GM23338 (cell line): ENCODE measurements at regions not wholly inside any gene's neighbourhood (a gene's known extent, or its start where the extent isn't known, plus 50 kb on each side); places are given as distances from the start of the nearest gene placed in this dataset.

Source experiments
- ATAC-seq: fragments of 200-7000 bp; cut with Tn5 transposase; 3 replicates; pipeline ENCODE4 v1.9.1; 2020
- DNase-seq: peaks from one replicate; pipeline ENCODE4 v3.0.0-alpha.2; 2015; ENCODE audit warnings: low spot score
- H2AFZ ChIP-seq: fragments of 200-600 bp; sonication (generic); 2 replicates; pipeline ENCODE4 v1.8.0; 2016; ENCODE audit warnings: antibody characterized with exemption, mild to moderate bottlenecking, moderate library complexity
- H3F3A ChIP-seq: fragments of 200-600 bp; sonication (generic); replicated peaks from 2 replicates; pipeline ENCODE4 v1.8.0; 2017; ENCODE audit warnings: antibody characterized with exemption, mixed run types, low read depth
- H3K27ac ChIP-seq: fragments of 200-600 bp; sonication (generic); 2 replicates; pipeline ENCODE4 v1.6.1; 2016; ENCODE audit warnings: low read depth
- H3K27me3 ChIP-seq: fragments of 200-600 bp; sonication (generic); 2 replicates; pipeline ENCODE4 v1.8.0; 2016; ENCODE audit warnings: mild to moderate bottlenecking, mixed run types, moderate library complexity; ENCODE audit not compliant: insufficient read depth
- H3K36me3 ChIP-seq: fragments of 200-600 bp; sonication (generic); 2 replicates; pipeline ENCODE4 v1.8.0; 2016; ENCODE audit warnings: mild to moderate bottlenecking; ENCODE audit not compliant: insufficient read depth
- H3K4me1 ChIP-seq: fragments of 200-600 bp; sonication (generic); 2 replicates; pipeline ENCODE4 v1.8.0; 2016; ENCODE audit warnings: mild to moderate bottlenecking, moderate library complexity; ENCODE audit not compliant: insufficient read depth
- H3K4me2 ChIP-seq: fragments of 200-600 bp; sonication (generic); 2 replicates; pipeline ENCODE4 v1.7.1; 2017; ENCODE audit warnings: mixed run types
- H3K4me3 ChIP-seq: fragments of 200-600 bp; sonication (generic); 2 replicates; pipeline ENCODE4 v1.6.1; 2016; ENCODE audit warnings: mixed run types
- H3K79me2 ChIP-seq: fragments of 200-600 bp; sonication (generic); replicated peaks from 2 replicates; pipeline ENCODE4 v1.8.0; 2017; ENCODE audit warnings: mild to moderate bottlenecking; ENCODE audit not compliant: insufficient read depth
- H3K9me2 ChIP-seq: fragments of 200-600 bp; sonication (generic); 2 replicates; pipeline ENCODE4 v1.8.0; 2017; ENCODE audit not compliant: insufficient read depth
- H4K20me1 ChIP-seq: fragments of 200-600 bp; sonication (generic); replicated peaks from 2 replicates; pipeline ENCODE4 v1.8.0; 2017; ENCODE audit warnings: mild to moderate bottlenecking; ENCODE audit not compliant: insufficient read depth
- H3K27ac Mint-ChIP-seq: 2 replicates; pipeline ENCODE4 v1.8.0; 2020; ENCODE audit warnings: inconsistent platforms, mild to moderate bottlenecking, moderate library complexity, mixed read lengths
- H3K27me3 Mint-ChIP-seq: 3 replicates; pipeline ENCODE4 v1.8.0; 2022; ENCODE audit warnings: low read depth, mild to moderate bottlenecking, moderate library complexity, mixed read lengths, inconsistent platforms; ENCODE audit not compliant: insufficient read depth, poor library complexity
- H3K36me3 Mint-ChIP-seq: 3 replicates; pipeline ENCODE4 v1.8.0; 2021; ENCODE audit warnings: low read depth, mild to moderate bottlenecking, inconsistent platforms, moderate library complexity, mixed read lengths
- H3K4me1 Mint-ChIP-seq: 3 replicates; pipeline ENCODE4 v1.8.0; 2020; ENCODE audit warnings: mild to moderate bottlenecking, inconsistent platforms, mixed read lengths
- H3K4me3 Mint-ChIP-seq: 3 replicates; pipeline ENCODE4 v1.8.0; 2021; ENCODE audit warnings: moderate library complexity, mild to moderate bottlenecking, inconsistent platforms, mixed read lengths
- H3K9me3 Mint-ChIP-seq: 3 replicates; pipeline ENCODE4 v1.8.0; 2020; ENCODE audit warnings: moderate library complexity, mild to moderate bottlenecking, inconsistent platforms, mixed read lengths
- CTCF ChIP-seq, 2 experiments: fragments of 200-600 bp in 1 of 2; sonication (generic) in 1 of 2; conservative IDR thresholded peaks; 2 replicates each; pipeline versions ENCODE4 v1.5.1 to v1.6.1; 2016 to 2017; ENCODE audit warnings: antibody characterized with exemption in 2 of 2, low read depth in 2 of 2, mild to moderate bottlenecking in 2 of 2, moderate library complexity in 1 of 2
- EZH2 ChIP-seq: fragments of 200-600 bp; sonication (generic); IDR thresholded peaks from one replicate; pipeline ENCODE4 v1.8.0; 2017; ENCODE audit warnings: antibody characterized with exemption, mild to moderate bottlenecking, low read depth; ENCODE audit not compliant: unreplicated experiment
- JUNB ChIP-seq: IDR thresholded peaks from one replicate; pipeline ENCODE4 v1.6.1; 2016; ENCODE audit warnings: antibody characterized with exemption; ENCODE audit not compliant: unreplicated experiment
- NANOG ChIP-seq: IDR thresholded peaks from 2 replicates; pipeline ENCODE4 v1.6.1; 2016; ENCODE audit warnings: antibody characterized with exemption, borderline replicate concordance
- POLR2AphosphoS5 ChIP-seq: IDR thresholded peaks from 2 replicates; pipeline ENCODE4 v1.6.1; 2016; ENCODE audit warnings: antibody characterized with exemption, low read depth
- REST ChIP-seq: IDR thresholded peaks from one replicate; pipeline ENCODE4 v1.6.1; 2018; ENCODE audit warnings: antibody characterized with exemption; ENCODE audit not compliant: unreplicated experiment
- STAT1 ChIP-seq: IDR thresholded peaks from one replicate; pipeline ENCODE4 v1.6.1; 2016; ENCODE audit warnings: antibody characterized with exemption; ENCODE audit not compliant: unreplicated experiment
- ZNF114 ChIP-seq: fragments of 250-450 bp; sonication (Bioruptor Pico); IDR thresholded peaks from 2 replicates; pipeline ENCODE4 v1.5.0; 2020; ENCODE audit warnings: mild to moderate bottlenecking, moderate library complexity
- ZNF331 ChIP-seq: fragments of 250-450 bp; sonication (Bioruptor Pico); IDR thresholded peaks from 2 replicates; pipeline ENCODE4 v1.5.0; 2020; ENCODE audit warnings: low read depth, mild to moderate bottlenecking, moderate library complexity
- ZNF462 ChIP-seq: fragments of 250-450 bp; sonication (Bioruptor Pico); IDR thresholded peaks from 2 replicates; pipeline ENCODE4 v1.5.0; 2020; ENCODE audit warnings: mild to moderate bottlenecking, moderate library complexity

GRCh38 chr18:1527805-1528204 lies 623.1 kb downstream of the ADCYAP1 start (continued):
- TF ChIP-seq REST (no peak), ZNF331 (CRISPR knock-in tag) (no peak), POLR2AphosphoS5 (no peak), NANOG (no peak), EZH2 (no peak), CTCF (conservative IDR thresholded peaks at IDR 0.05; ENCODE audit: low read depth in 2 of 2) (no peak), ZNF114 (CRISPR knock-in tag) (no peak)

DNA sequence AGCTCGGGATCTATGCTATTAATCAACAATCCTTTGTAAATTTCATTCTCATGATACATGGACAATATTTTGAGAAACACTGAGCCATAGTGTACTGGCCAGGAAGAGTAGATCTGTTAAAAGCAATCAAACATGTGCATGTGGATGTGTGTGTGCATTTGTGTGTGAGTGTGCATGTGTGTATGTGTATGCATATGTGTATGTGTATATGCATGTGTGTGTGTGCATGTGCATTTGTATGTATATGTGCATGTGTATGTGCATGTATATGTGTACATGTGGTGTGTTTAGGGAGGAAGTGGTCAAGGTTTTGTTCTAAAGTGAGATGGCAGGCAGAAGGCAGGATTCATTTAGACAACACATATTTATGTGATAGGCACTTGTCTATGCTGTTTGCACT lies 623.8 kb downstream of the ADCYAP1 start:
- Histone ChIP-seq H3K4me2 (no peak overlapping the region), H4K20me1 (no peaks in the 10 kb centered on the region), H3K36me3 (no peaks in the 10 kb centered on the region), H3K27me3 (no peaks in the 10 kb centered on the region), H3K79me2 (no peaks in the 10 kb centered on the region), H3F3A (no peaks in the 10 kb centered on the region), H3K9me2 (no peaks in the 10 kb centered on the region), H3K27ac (no peak overlapping the region), H3K4me1 (no peaks in the 10 kb centered on the region), H3K4me3 (no peak overlapping the region), H2AFZ (no peak overlapping the region; the same call in 1 of the 2 replicates)
- Mint-ChIP-seq H3K4me1 (no peaks in the 10 kb centered on the region), H3K4me3 (no peak overlapping the region), H3K27ac (no peak overlapping the region), H3K9me3 (no peaks in the 10 kb centered on the region), H3K36me3 (no peaks in the 10 kb centered on the region), H3K27me3 (peaks cover 2% of the 10 kb centered on the region)
- ATAC-seq (no peak), DNase-seq (no peak)
- no peak for TF ChIP-seq JUNB
- no peak for TF ChIP-seq POLR2AphosphoS5
- no peak for TF ChIP-seq STAT1
- no peak for TF ChIP-seq EZH2
- no peak for TF ChIP-seq REST
- no peak for TF ChIP-seq NANOG
- TF ChIP-seq ZNF462 (CRISPR knock-in tag), result no peak
- no peak for TF ChIP-seq ZNF114 (CRISPR knock-in tag)
